NCI-H146 treated with DMSO at 0.1 percent for 48 hours (cell line): ENCODE measurements at regions not wholly inside any gene's neighbourhood (a gene's known extent, or its start where the extent isn't known, plus 50 kb on each side); places are given as distances from the start of the nearest gene placed in this dataset.
"Not testable (repeated sequence)": the region's sequence is repeated elsewhere in the genome, so short reads cannot be mapped to it uniquely, and the experiment has no call there.

Experiments
- DNase-seq: peaks from one replicate; lab custom pipeline; 2025; ENCODE audit not compliant: unreplicated experiment; lab: John Stamatoyannopoulos, UW

GRCh38 chr13:38160131-38160530 is 189.5 kb upstream of the UFM1 start:
- DNase-seq: no peak

DNA sequence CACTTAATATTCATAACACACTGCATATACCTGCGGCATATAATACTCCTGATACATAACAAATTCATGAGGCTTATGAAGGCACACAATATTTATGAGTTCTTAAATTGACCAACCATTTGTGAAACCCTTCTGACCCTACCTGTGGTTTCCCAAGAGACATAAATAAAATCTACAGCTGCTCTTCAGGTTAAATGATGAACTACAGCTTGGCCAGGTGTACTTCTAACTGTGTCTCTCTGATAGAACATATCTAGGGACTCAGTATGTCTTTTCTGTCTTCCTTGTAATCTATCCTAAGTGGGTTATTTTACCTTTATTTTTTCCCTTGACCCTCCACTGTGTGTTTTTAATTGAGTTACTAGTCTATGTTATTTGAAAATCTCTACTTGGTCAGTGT is 189.9 kb upstream of the UFM1 start:
- no peak for DNase-seq

GRCh38 chr13:38147050-38147449 is 202.6 kb upstream of the UFM1 start:
- DNase-seq: no peak

DNA sequence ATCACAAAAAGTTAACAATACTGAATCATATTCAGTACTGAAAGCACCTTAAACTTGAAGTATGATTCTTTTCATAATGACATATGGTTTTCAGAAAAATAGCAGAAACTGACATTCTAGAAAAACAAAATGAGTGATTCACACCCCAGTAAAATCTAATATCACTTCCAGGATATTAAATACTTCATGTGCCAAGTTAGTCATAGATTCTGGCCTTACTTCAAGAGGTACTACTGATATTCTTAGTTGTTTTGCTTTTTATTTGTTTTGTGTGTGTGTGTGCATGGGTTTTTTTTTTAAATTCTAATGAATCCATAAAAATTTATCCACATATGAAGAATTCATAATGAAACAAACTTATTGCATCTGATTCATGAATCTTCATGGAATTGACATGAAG is 207.9 kb upstream of the UFM1 start:
- no peak for DNase-seq

- DNase-seq: no peak
These were observed 214.1 kb upstream of the UFM1 start for GRCh38 chr13:38135592-38135991.

DNA sequence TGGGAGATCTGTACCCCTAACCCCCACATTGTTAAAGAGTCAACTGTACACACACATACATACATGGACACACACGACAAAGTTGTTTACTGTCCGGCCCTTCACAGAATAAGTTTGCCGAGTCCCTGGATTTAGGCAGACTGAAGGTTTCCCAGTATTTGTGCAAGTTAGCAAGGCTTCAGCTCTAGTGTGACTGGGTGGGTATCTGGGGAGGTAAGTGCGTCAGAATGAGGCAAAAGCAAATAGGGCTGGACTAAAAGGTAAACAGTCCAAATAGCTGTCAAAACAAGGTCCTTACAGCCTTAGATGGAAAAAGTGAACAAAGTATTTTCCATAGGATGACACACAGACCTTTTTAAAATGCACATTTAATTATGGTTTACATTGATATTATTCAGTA is 228.4 kb upstream of the UFM1 start:
- no peak for DNase-seq

GRCh38 chr13:38103851-38104250 is 234.3 kb upstream of the TRPC4 start:
- no peak for DNase-seq

DNA sequence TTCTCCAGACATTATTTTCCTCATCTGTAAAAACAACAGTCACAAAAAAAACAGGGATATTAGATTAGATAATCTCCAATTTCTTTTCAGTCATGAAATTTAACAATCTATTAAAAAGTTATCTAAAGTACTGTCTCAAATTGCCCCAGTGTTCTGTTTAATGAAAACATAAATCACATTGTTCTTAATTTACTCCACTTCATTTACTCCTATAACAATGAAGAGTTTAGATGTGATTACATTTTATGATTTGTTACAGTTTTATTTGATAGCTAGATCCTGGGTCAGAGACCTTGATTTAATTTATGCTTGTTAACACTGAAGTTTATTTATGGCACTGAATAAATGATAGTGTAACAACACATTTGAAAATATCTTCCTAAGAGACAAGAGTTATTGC is 230.2 kb upstream of the TRPC4 start:
- no peak for DNase-seq

DNA sequence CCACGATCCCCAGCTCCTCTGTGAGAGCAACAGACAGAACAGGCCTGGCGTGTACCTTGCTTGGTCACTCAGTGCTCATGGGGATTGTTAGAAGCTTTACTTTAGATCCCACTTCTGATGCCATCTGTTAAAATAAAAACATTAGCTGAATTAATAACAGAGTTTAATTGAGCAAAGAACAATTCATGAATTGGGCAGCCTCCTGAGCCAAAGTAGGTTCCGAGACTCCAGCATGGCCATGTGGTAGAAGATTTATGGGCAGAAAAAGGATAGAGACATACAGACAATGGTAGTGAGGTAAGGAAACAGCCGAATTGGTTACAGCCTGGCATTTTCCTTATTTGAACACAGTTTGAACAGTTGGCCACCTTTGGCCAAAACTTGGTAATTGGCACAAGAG is 223.9 kb upstream of the TRPC4 start:
- DNase-seq: no peak

DNA sequence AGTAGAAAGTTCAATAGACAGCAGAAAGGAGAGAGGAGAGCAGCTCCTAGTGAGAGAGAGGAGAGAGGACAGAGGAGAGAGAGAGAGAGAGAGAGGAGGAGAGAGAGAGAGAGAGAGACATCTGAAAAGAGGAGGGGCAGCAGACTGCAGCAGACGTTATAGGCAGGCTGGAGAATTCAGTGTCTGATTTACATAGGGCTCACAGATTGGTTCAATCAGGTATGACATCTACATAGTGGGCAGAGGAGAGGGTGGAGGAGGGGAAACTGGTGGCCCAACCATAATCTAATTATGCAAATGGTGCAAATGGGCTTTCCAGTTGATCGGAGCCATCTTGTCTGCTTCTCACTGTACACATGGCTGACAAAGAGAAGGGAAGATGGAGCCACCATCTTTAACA is 221.3 kb upstream of the TRPC4 start:
- DNase-seq: no peak

GRCh38 chr13:38086721-38087120 is 217.1 kb upstream of the TRPC4 start:
- no peak for DNase-seq

DNA sequence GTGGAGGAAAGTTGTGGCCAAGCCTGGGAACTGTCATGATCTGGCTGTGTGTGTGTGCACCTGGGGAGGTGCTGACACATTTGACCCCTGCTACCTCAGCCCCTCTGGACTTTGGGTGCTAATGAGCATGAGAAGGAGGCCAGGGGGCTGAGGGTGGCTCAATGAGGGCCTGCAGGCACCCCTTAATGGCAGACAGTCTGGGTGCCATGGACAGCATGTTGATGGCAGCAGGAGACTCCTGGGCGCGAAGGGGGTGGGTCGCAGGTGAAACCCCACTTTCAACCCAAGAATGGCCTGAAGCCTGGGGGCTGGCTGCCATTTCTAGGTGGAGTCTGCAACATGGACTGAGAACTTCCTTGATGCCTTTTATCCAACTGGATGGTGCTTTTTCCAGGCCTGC is 216.4 kb upstream of the TRPC4 start:
- no peak for DNase-seq

GRCh38 chr13:38073931-38074330 is 204.4 kb upstream of the TRPC4 start:
- DNase-seq: no peak

DNA sequence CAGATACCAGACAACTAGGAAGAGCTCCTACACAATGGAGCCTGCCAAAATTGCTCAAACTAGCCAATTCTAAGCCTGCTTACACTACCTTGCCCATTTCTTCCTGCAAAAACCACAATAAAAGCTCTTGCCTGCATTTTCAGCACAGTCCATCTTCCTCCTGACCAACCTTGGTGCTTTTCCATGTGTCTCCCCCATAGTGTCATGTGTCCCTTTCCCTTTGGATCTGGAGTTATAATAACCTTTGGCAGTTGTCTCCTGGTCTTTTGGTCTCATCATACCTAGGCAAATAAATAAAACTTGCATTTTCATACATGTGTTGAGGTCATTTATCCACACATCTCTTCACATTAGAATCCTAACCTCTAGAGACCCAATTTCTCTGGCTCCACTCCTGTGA is 203.1 kb upstream of the TRPC4 start:
- DNase-seq: no peak

DNA sequence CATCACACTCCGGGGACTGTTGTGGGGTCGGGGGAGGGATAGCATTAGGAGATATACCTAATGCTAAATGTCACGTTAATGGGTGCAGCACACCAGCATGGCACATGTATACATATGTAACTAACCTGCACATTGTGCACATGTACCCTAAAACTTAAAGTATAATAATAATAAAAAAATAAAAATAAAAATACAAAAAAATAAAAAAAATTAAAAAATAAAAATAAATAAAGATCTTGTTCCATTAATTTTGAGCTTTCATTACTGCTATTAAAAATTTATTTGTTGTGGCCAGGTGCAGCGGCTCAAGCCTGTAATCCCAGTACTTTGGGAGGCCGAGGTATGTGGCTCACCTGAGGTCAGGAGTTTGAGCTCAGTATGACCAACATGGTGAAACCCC is 201.8 kb upstream of the TRPC4 start:
- not testable (repeated sequence) for DNase-seq

GRCh38 chr13:38053896-38054295 is 184.3 kb upstream of the TRPC4 start:
- DNase-seq: no peak

- no peak for DNase-seq
These were observed 176.4 kb upstream of the TRPC4 start for GRCh38 chr13:38046049-38046376.

DNA sequence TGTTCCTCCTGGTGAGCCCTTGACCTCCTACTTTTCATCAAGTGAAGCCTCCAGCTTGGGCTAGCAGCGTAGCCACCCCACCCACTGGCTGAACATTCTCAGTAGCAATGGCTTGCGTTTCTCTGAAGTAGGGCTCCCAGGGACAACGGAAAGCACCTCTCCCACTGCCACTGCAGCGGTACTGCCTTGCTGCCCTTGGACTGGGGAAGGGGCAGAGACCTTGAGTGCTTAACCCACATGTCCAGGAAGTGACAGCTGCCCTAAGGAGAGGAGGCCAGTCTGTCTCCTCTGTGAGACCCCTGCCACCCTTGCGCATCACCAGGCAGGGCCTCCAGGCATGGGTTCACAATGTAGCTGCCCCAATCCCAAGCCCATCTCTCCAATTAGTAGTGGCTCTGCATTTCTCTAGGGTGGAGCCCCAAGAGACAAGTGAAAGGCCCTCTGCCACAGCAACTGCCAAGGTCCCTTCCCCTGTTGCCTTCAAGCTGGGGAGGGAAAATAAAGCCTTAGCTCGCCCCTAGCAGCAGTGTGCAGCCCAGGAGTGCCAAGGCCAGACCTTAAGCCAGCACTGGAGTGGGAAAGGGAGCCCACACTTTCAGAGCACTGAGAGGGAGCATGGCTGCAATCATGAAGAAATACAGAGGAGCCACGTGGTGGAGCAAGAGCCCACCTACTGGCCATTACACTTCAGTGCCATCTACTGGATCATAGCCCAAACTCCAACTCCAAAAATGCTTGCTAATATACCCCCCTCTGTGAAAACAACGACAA is 175.9 kb upstream of the TRPC4 start:
- DNase-seq: peak; percentile 10

GRCh38 chr13:38044067-38044466 is 174.5 kb upstream of the TRPC4 start:
- no peak for DNase-seq

DNA sequence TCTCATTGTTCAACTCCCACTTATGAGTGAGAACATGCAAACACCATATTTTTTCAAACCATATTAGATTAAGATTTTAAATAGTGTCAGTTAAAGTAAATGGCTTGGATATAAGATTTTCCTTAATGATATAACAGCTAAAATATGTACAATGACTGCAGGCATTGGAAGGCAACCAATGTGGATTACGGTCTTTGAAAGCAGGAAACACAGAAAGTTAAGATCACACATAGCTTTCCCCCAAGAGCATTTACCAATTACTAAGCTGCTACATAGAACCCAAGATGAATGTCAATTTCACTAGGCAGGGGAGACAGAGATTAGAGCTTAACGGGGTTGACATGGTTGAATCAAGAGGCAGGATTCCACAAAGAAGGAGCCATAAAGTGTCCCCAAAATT is 173.2 kb upstream of the TRPC4 start:
- DNase-seq: no peak

- no peak for DNase-seq
These were observed 154.9 kb upstream of the TRPC4 start for GRCh38 chr13:38024431-38024830.

DNA sequence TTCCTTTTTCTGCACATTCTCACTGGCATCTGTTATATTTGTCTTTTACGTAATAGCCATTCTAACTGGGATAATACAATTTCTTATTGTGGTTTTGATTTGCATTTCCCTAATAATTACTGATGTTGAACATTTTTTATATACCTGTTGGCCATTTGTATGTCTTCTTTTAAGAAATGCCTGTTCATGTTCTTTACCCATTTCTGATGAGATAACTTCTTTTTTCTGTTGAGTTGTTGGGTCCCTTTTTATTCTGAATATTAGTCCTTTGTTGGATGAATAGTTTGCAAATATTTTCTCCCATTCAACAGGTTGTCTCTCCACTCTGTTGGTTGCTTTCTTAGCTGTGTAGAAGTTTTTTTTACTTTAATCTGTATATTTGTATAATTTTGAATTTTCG is 147.7 kb upstream of the TRPC4 start:
- DNase-seq: no peak

- DNase-seq: no peak
These were observed 144.1 kb upstream of the TRPC4 start for GRCh38 chr13:38013676-38014075.

GRCh38 chr13:38012096-38012495 is 142.5 kb upstream of the TRPC4 start:
- no peak for DNase-seq
